HepG2 (cell line): ENCODE measurements at regions not wholly inside any gene's neighbourhood (a gene's known extent, or its start where the extent isn't known, plus 50 kb on each side); places are given as distances from the start of the nearest gene placed in this dataset.

ENCODE experiments used
- ATAC-seq: fragments of 200-7000 bp; cut with Tn5 transposase; 3 replicates; pipeline ENCODE4 v1.9.1; 2020; ENCODE audit warnings: mild to moderate bottlenecking, moderate library complexity
- BruUV-seq: library from RNA; stranded (reverse); fragments of 400-500 nt; replicated peaks from 2 replicates; lab custom pipeline; 2021; lab: Mats Ljungman, UMichigan
- CTCF ChIA-PET: fragments of 300-600 bp; formaldehyde crosslinking; extraction: SDS; loops from one replicate; lab custom pipeline; 2021; ENCODE audit warnings: low total read pairs, inconsistent platforms, low intra/inter-chr PET ratio; lab: Yijun Ruan, JAX
- POLR2A ChIA-PET: fragments of 350-600 bp; sonication (Branson Sonifier 250); formaldehyde crosslinking; loops from one replicate; lab custom pipeline; 2020; ENCODE audit warnings: antibody characterized with exemption, inconsistent platforms; lab: Yijun Ruan, JAX
- DNase-seq: peaks from one replicate; pipeline ENCODE4 v3.0.0-alpha.2; 2015; ENCODE audit warnings: low spot score
- FAIRE-seq: peaks from 3 replicates; lab custom pipeline; 2011; peaks lifted over from hg19 to GRCh38; lab: Jason Lieb, UNC
- H2AFZ ChIP-seq: one replicate; pipeline ENCODE4 v1.6.1; 2011; ENCODE audit warnings: low read length, inconsistent platforms
- H3K27ac ChIP-seq: fragments of 300-600 bp; 3 replicates; pipeline ENCODE4 v1.8.0; 2011; ENCODE audit warnings: mixed run types, mild to moderate bottlenecking, mixed read lengths, low read length, inconsistent platforms; ENCODE audit not compliant: insufficient read depth; ENCODE audit errors: extremely low read length
- H3K27me3 ChIP-seq, 2 experiments: fragments of 200-600 bp in 1 of 2; 2 replicates in 1 of 2; 3 replicates in 1 of 2; pipeline versions ENCODE4 v1.6.0 to v1.8.0; 2011; ENCODE audit warnings: low read length in 2 of 2, mild to moderate bottlenecking in 2 of 2, moderate library complexity in 2 of 2, inconsistent platforms in 1 of 2; ENCODE audit not compliant: insufficient read depth in 2 of 2, control insufficient read depth in 1 of 2
- H3K36me3 ChIP-seq, 2 experiments: fragments of 200-600 bp in 1 of 2; replicated peaks in 1 of 2; 2 replicates in 1 of 2; 3 replicates in 1 of 2; pipeline versions ENCODE4 v1.5.1 to v1.8.0; 2011; ENCODE audit warnings: low read length in 2 of 2, inconsistent platforms in 1 of 2; ENCODE audit not compliant: insufficient read depth in 2 of 2, control insufficient read depth in 1 of 2
- H3K4me1 ChIP-seq: 2 replicates; pipeline ENCODE4 v1.5.1; 2012; ENCODE audit warnings: low read length, inconsistent platforms; ENCODE audit not compliant: insufficient read depth
- H3K4me2 ChIP-seq: 2 replicates; pipeline ENCODE4 v1.6.0; 2011; ENCODE audit warnings: low read depth, low read length, inconsistent platforms
- H3K4me3 ChIP-seq, 3 experiments: fragments of 200-600 bp in 1 of 3; sonication (generic), shearing (Covaris generic) in 1 of 3; replicated peaks in 1 of 3; 2 replicates each; pipeline ENCODE4 v1.5.1; 2011 to 2016; ENCODE audit warnings: low read length in 3 of 3, inconsistent platforms in 2 of 3, low read depth in 2 of 3, mild to moderate bottlenecking in 2 of 3, control low read depth in 1 of 3, mixed read lengths in 1 of 3; ENCODE audit not compliant: insufficient read depth in 1 of 3
- H3K79me2 ChIP-seq: one replicate; pipeline ENCODE4 v1.6.1; 2011; ENCODE audit warnings: low read length, inconsistent platforms; ENCODE audit not compliant: insufficient read depth
- H3K9ac ChIP-seq: 2 replicates; pipeline ENCODE4 v1.6.0; 2011; ENCODE audit warnings: mild to moderate bottlenecking, low read depth, low read length, inconsistent platforms; ENCODE audit not compliant: insufficient read depth
- H3K9me3 ChIP-seq: 2 replicates; pipeline ENCODE4 v1.5.1; 2012; ENCODE audit warnings: mild to moderate bottlenecking, low read length
- H4K20me1 ChIP-seq: 2 replicates; pipeline ENCODE4 v1.6.0; 2011; ENCODE audit warnings: inconsistent platforms, mild to moderate bottlenecking, low read length, moderate library complexity; ENCODE audit not compliant: insufficient read depth
- CBX5 ChIP-seq: sonication (generic); formaldehyde crosslinking; IDR thresholded peaks from 2 replicates; pipeline ENCODE4 v1.4.0; 2020; ENCODE audit warnings: missing genetic modification reagents, borderline replicate concordance
- CEBPB ChIP-seq: IDR thresholded peaks from 2 replicates; pipeline ENCODE4 v1.6.1; 2011; ENCODE audit warnings: low read depth, low read length, improper control_type of control experiment, borderline replicate concordance
- CENPX ChIP-seq: sonication (generic); formaldehyde crosslinking; IDR thresholded peaks from 2 replicates; pipeline ENCODE4 v1.9.0; 2021; ENCODE audit warnings: mild to moderate bottlenecking, missing genetic modification reagents, moderate library complexity
- DNMT1 ChIP-seq: sonication (generic); formaldehyde crosslinking; IDR thresholded peaks from 2 replicates; pipeline ENCODE4 v1.5.1; 2020; ENCODE audit warnings: mild to moderate bottlenecking, missing genetic modification reagents
- FOXP4 ChIP-seq: sonication (generic); formaldehyde crosslinking; IDR thresholded peaks from 2 replicates; pipeline ENCODE4 v1.4.0; 2020; ENCODE audit warnings: missing genetic modification reagents
- MAFF ChIP-seq: IDR thresholded peaks from 2 replicates; pipeline ENCODE4 v1.6.1; 2011; ENCODE audit warnings: low read depth, low read length, improper control_type of control experiment
- MXD1 ChIP-seq: sonication (generic); formaldehyde crosslinking; IDR thresholded peaks from 2 replicates; pipeline ENCODE4 v1.4.0; 2020; ENCODE audit warnings: mild to moderate bottlenecking, missing genetic modification reagents
- MZF1 ChIP-seq: sonication (generic); formaldehyde crosslinking; IDR thresholded peaks from 2 replicates; pipeline ENCODE4 v1.8.1; 2023; ENCODE audit warnings: mild to moderate bottlenecking, missing genetic modification reagents, borderline replicate concordance
- ZNF24 ChIP-seq: fragments of 450-650 bp; IDR thresholded peaks from 2 replicates; pipeline ENCODE4 v1.6.1; 2017; ENCODE audit warnings: antibody characterized with exemption, mild to moderate bottlenecking
- WGBS: methylation state at CpG from one replicate; pipeline ENCODE4 v1.1.6; 2017; ENCODE audit warnings: low lambda C conversion rate; 5-methylcytosine and 5-hydroxymethylcytosine counted together
- in situ Hi-C: cut with HindIII; loops from 2 replicates; pipeline ENCODE4 v1.10.0; 2017; ENCODE audit warnings: low pct_unique_long_range_greater_than_20kb; ENCODE audit not compliant: extremely low pct_ligation_motif_present
- intact Hi-C: fragments of 100-400 bp; cut with micrococcal nuclease; formaldehyde crosslinking; loops from one replicate; pipeline ENCODE4 v1.10.0; 2022; ENCODE audit not compliant: unreplicated experiment

- Histone ChIP-seq H3K27me3 (peaks cover 3 to 20% of the 10 kb centered on the region in 2 experiments; a peak in 4 of 5 replicates), H3K9me3 (no peaks in the 10 kb centered on the region), H3K4me2 (no peak overlapping the region), H3K79me2 (no peaks in the 10 kb centered on the region), H3K4me3 (no peak overlapping the region), H3K27ac (no peak overlapping the region), H2AFZ (no peak overlapping the region), H3K4me1 (no peaks in the 10 kb centered on the region), H3K9ac (no peak overlapping the region), H4K20me1 (no peaks in the 10 kb centered on the region), H3K36me3 (no peaks in the 10 kb centered on the region)
- POLR2A ChIA-PET, result no interaction called here
- TF ChIP-seq ZNF24 (no peak), MAFF (no peak), MZF1 (CRISPR knock-in tag) (no peak), DNMT1 (CRISPR knock-in tag) (no peak), MXD1 (CRISPR knock-in tag) (no peak), CENPX (no peak), CBX5 (no peak), CEBPB (no peak), FOXP4 (CRISPR knock-in tag) (no peak)
- intact Hi-C loops (no loop called here), in situ Hi-C loops (no loop called here)
- ATAC-seq (no peak), DNase-seq (no peak), FAIRE-seq (no peak)
- no TSS peak for BruUV-seq
- CTCF ChIA-PET, result no interaction called here
- 25% methylated on average over 4 of the region's 4 CpGs for WGBS
Measured at GRCh38 chr17:65355246-65355645, 206.2 kb downstream of the AXIN2 start.
